ENCODE measurements at regions not wholly inside any gene's neighbourhood (a gene's known extent, or its start where the extent isn't known, plus 50 kb on each side); places are given as distances from the start of the nearest gene placed in this dataset.

- no peak for TF ChIP-seq CTCF (IDR thresholded peaks at IDR 0.05; ENCODE audit: borderline replicate concordance, insufficient read depth, low read depth, low read length)
- H3K4me3 ChIP-seq (ENCODE audit: low read depth, low read length) = no peak overlapping the region
These were observed 1026.9 kb upstream of the C9orf72 start for GRCh38 chr9:28600226-28600625.

- TF ChIP-seq CTCF (IDR thresholded peaks at IDR 0.05; ENCODE audit: borderline replicate concordance, insufficient read depth, low read depth, low read length) = no peak
- H3K4me3 ChIP-seq (ENCODE audit: low read depth, low read length) = no peak overlapping the region
These were observed 1034.6 kb upstream of the C9orf72 start for GRCh38 chr9:28607843-28608242.

- H3K4me3 ChIP-seq (ENCODE audit: low read depth, low read length) = no peak overlapping the region
- no peak for TF ChIP-seq CTCF (IDR thresholded peaks at IDR 0.05; ENCODE audit: borderline replicate concordance, insufficient read depth, low read depth, low read length)
These were observed 1037.1 kb upstream of the C9orf72 start for GRCh38 chr9:28610339-28610738.

GRCh38 chr9:28616310-28616709 is 1043.0 kb upstream of the C9orf72 start:
- TF ChIP-seq CTCF (IDR thresholded peaks at IDR 0.05; ENCODE audit: borderline replicate concordance, insufficient read depth, low read depth, low read length) = no peak
- no peak overlapping the region for H3K4me3 ChIP-seq (ENCODE audit: low read depth, low read length)

- H3K4me3 ChIP-seq (ENCODE audit: low read depth, low read length) = no peak overlapping the region
- no peak for TF ChIP-seq CTCF (IDR thresholded peaks at IDR 0.05; ENCODE audit: borderline replicate concordance, insufficient read depth, low read depth, low read length)
These were observed 1046.7 kb upstream of the C9orf72 start for GRCh38 chr9:28620011-28620410.

- no peak for TF ChIP-seq CTCF (IDR thresholded peaks at IDR 0.05; ENCODE audit: borderline replicate concordance, insufficient read depth, low read depth, low read length)
- H3K4me3 ChIP-seq (ENCODE audit: low read depth, low read length) = no peak overlapping the region
These were observed 1047.4 kb upstream of the C9orf72 start for GRCh38 chr9:28620661-28621060.

GRCh38 chr9:28624771-28625170 is 1051.5 kb upstream of the C9orf72 start:
- H3K4me3 ChIP-seq (ENCODE audit: low read depth, low read length) = no peak overlapping the region
- TF ChIP-seq CTCF (IDR thresholded peaks at IDR 0.05; ENCODE audit: borderline replicate concordance, insufficient read depth, low read depth, low read length) = no peak

Data from GM12875 (cell line).